ENCODE measurements at regions not wholly inside any gene's neighbourhood (a gene's known extent, or its start where the extent isn't known, plus 50 kb on each side); places are given as distances from the start of the nearest gene placed in this dataset.

DNA sequence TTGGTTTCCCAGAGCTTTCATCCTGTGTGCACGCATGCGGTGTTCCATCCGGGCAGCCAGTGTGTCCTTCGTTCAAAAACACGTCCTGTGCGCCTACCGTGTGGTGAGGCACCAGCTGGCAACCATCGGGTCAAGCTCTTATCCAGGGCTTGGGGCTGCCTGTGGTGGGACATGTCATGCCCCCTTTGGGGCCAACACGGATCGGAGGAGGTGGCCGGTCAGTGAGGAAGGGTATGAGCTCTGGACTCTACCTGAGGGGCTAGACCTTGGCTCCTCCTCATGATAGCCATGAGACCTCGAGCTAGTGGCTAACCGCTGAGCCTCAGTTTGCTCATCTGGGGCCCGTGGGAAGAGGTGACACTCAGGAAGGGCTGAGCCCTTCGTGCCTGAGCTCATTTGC lies 158.5 kb upstream of the PMEPA1 start:
- TF ChIP-seq, protein P1, sequence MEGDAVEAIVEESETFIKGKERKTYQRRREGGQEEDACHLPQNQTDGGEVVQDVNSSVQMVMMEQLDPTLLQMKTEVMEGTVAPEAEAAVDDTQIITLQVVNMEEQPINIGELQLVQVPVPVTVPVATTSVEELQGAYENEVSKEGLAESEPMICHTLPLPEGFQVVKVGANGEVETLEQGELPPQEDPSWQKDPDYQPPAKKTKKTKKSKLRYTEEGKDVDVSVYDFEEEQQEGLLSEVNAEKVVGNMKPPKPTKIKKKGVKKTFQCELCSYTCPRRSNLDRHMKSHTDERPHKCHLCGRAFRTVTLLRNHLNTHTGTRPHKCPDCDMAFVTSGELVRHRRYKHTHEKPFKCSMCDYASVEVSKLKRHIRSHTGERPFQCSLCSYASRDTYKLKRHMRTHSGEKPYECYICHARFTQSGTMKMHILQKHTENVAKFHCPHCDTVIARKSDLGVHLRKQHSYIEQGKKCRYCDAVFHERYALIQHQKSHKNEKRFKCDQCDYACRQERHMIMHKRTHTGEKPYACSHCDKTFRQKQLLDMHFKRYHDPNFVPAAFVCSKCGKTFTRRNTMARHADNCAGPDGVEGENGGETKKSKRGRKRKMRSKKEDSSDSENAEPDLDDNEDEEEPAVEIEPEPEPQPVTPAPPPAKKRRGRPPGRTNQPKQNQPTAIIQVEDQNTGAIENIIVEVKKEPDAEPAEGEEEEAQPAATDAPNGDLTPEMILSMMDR (IDR thresholded peaks at IDR 0.05) = no peak
- TF ChIP-seq POLR2AphosphoS5 (IDR thresholded peaks at IDR 0.05) = no peak
- TF ChIP-seq POLR2A (IDR thresholded peaks at IDR 0.05) = no peak

Measured in breast epithelium (tissue), 3 donors.